ENCODE measurements at regions not wholly inside any gene's neighbourhood (a gene's known extent, or its start where the extent isn't known, plus 50 kb on each side); places are given as distances from the start of the nearest gene placed in this dataset.

DNA sequence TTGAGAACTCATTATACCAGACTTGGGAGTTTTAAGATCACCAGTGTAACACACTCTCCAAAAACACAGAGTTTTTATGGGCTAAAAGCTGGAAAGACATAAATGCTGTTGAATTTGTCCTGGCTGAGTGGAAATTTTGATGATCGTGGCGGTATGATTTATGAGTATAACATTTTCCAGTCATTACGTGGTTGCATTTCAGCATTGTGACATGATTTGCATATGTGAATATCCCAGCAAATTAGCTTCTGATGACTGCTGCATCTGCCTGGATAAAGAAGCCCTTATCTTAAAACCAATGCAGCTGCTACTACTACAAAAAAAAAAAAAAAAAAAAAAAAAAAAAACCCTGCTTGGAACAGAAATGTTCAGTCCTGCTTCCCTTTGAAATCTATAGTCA, 850.9 kb downstream of the TFAP2A start:
- no peak for DNase-seq

DNA sequence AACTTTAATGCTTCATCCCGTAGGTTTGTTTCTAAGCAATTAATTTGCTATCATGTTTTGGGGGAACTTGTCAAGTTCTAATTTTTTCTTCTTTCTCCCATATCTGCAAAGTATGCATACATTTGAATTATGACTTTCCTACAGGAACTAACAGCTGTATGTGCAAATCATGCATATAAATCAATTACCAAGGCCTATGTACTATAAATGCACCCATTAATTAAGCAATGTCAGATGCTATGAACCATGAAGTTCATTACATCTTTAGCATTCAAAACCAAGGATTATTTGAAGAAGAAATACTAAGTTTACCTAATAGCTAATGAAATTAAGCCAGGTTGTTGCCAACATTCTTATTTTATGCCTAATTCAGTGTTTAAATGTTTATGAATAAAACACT, 851.3 kb downstream of the TFAP2A start:
- DNase-seq, result no peak

DNA sequence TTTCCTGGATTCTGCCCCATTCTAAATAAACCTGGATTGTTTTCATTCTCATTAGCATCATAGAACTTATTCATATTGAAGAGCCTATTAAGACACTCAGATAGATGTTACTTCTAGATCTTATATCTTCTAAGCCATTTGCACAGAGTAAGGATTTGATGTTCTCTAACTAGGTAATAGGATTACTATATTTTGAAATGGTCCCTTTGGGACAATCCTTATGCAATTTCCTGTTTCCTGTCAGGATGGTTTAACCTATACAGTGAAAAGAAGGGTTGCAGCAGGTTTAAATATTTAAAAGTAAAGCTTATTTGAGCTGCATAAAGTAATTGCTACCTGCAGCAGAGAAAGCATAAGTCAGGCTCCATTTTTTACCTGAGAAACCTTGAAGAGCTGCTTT, 860.1 kb downstream of the TFAP2A start:
- no peak for DNase-seq

DNA sequence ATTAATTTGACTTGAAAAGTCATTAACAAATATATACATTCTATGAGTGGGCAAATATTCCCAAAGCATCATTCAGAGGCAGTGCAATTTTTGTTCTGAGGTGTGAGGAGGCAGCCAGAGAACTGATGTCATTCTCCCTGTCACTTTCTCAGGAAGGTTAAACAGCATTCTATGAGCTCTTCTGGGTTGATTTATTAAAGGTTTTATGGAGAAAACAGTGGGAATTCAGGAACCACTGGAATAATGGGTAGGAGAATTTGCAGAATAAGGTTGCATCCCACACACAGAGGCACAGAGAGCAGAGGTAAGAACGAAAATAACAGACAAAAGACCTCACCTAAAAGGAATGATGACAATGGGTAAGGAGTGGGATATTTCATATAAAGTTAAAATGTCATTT, 860.6 kb downstream of the TFAP2A start:
- no peak for DNase-seq

DNA sequence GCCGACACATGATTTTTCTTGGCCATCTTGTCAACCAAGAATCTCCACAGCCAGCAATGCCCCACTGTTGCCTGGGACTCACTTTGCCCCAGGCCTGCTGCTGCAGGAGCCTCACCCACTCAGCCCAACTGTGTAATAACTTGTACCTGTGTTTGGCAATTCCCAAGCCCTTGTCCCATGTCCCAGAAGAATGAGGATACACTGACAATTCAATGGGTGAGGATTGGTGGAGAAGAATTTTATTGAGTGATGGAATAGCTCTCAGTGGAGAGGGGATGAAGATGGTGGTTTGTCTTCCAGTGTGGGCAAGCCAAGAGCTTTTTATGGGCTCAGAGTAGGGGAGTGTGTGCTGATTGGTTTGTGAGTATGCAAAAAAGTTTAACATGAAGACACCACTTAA, 861.9 kb downstream of the TFAP2A start:
- no peak for DNase-seq

DNA sequence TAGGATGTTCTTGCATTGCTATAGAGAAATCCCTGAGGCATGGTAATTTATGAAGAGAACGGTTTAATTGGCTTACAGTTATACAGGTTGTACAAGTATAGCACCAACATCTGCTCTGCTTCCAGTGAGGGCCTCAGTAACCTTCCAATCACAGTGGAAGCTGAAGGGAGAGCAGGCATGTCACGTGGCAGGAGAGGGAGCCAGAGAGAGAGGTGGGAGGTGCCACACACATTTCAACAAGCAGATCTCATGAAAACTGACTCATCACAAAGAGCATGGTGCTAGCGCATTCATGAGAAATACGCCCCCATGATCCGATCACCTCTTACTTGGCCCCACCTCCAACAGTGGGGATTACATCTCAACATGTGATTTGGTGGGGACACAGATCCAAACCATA, 871.2 kb downstream of the TFAP2A start:
- DNase-seq, result no peak

DNA sequence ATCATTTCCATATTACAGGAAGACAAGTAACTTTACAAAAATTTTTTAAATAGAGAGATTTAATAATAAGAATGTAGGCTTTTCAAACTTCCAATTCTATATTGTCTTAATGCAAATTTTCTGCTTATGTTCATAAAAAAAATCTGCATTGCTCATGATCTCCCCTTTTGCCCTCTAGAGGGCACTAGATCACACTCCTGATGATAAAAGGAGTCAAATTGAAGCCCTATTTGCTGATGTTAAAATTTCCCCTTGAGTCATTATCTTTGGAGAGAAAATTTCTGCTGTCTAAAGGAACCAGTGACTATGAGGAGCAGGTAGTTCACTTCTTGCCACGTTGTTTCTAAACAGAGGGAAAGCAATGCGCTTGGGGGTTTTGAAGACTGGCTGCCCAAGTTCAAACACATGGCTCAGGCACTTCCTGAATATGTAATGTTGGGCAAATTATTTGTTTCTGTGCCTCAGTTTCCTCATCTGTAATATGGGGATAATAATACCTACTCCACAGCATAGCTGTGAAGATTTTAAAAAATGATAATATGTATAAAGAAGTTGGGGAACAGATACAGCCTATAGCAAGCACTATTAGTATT, 874.2 kb downstream of the TFAP2A start:
- DNase-seq, result peak; percentile 31

DNA sequence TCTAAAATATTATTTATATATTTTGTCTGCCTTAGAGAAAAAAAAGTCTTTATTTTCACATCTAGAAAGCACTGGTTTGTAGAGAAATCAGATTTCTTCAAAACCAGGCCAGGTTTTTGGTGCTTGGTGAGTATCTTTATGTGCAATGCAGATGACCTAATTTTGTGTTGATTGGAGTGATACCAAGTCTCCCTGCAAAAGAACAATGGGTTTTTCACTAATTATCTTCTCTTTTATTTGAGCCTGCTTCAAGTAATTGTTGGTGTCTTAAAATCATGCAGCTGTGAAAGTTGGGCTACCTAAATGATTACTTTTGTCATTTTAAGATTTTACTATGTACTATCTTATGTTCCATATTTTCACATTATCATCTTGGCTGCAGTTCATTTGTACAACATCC, 874.7 kb downstream of the TFAP2A start:
- no peak for DNase-seq

DNA sequence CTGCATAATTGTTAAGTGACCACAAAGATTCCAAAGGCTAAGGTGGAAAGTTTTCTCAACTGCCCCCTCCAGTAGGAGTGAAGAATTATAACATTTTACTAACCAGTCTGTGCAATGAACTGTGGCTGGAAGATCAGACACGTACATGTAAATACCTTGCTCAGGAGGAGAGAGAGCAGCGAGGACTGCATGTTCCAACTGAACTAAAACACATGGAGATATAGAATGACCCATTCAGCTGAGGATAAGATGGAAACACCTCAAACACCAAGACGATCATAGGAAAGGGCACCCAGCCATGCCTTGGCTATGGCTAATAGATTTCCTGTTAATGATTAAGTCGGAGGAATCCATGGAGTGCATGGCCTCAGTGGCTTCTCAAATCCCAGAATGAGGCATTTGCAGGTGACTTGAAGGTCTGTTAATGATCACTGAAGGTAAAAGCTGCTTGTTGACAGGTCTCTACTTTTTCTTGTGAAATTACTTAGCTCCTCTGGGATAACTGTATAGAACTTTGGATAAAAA, 875.6 kb downstream of the TFAP2A start:
- no peak for DNase-seq

DNA sequence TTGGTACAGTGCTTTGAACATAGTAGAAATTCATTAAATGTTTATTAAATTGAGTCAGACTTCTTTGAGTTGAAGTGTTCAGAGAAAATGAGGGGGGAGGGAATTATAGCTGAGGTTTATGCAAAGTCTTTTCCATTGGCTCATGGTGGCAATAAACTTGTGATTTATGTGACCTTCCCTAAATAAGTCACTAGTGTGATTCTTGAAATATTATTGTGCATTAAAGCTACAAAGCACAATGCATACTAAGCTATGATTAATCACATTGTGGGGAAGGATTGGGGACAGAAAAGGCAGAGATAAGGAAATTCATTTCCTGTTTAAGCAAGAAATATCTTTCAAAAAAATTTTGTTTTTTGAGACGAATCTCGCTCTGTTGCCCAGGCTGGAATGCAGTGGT, 877.5 kb downstream of the TFAP2A start:
- no peak for DNase-seq

DNA sequence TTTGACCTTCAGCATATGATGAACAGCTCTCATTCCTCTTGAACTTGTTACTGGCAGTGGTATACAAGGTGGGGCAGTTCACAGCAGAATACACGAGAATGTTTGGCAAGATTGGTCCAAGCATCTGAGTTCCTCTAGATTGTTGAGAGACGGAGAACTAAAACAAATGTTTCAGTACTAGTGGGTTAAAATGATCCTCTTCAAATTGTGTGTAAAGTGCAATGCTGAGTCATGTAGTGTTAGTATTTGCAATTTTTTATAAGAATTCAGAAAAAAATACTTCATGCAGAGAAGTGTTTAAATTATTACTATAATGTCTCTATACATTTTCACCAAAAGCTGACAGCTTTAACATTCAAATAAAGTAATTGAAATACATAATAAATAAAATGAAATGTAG, 879.8 kb downstream of the TFAP2A start:
- DNase-seq, result no peak

DNA sequence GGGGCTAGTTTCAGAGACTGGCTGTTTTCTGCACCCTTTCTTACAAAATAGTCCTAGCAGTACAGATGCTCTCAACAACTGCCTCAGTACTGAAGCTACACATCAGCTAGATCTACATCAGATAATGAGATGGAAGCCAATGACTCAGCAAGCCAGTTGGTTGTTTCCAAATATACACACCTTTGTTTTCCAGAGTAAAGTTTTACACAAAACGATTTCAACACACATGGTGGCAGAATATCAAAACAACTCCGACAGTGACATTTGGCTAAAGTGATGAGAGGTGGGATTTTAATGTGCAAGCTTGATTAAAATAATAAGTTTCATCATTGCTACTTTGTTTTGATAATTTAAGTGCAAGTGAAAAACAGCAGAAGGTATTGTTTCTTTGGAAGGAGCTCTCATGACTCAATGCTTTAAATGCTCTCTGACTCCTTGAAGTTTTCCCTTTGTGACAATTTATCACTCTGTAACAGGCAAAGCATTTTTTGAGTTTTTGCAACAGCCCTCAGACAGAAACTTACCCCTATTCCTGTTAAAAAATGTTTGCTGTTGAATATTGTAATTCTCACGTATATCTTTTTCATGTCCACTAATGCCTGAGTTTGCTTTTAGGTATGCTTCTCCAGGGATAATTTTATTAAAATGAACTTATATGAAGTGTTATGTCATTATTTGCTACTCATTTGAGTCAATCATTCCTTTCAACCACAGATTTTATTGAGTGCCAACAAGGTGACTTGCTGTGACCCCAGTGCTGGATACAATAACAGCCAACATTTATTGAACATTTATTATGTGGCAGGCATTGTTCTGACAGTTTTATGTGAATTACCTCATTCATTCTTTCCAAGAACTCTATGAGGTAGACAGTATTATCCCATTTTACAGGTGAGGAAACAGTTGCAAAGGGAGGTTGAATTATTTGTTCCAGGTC, 882.0 kb downstream of the TFAP2A start:
- DNase-seq, result no peak

DNA sequence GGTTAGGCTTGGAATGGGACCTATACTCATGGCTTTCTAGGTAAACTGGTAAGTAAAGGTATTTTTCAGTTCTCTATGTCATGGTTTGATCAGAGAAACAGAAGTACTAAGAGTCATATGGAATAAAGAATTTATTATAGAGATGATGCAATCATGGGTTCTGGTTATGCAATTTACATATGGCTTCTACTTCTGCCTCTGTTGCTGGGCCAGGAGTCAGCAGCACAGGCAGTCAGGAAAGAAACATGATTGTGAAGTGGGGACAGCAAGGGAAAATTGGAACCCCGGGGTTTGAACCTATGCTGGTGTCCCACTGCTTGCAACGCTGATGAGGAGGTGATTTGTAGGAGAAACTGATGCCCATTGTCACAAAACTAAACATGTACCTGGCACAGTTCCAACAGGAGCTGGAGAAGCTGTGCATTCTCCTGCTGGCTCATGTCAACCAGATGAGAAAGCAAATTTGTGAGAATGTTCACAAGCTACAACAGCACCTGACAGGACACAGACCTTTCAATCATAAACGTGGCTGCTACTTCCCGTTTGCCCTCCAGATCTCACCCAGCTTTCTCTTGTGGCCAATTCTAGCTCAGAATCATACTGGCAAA, 887.1 kb downstream of the TFAP2A start:
- no peak for DNase-seq

DNA sequence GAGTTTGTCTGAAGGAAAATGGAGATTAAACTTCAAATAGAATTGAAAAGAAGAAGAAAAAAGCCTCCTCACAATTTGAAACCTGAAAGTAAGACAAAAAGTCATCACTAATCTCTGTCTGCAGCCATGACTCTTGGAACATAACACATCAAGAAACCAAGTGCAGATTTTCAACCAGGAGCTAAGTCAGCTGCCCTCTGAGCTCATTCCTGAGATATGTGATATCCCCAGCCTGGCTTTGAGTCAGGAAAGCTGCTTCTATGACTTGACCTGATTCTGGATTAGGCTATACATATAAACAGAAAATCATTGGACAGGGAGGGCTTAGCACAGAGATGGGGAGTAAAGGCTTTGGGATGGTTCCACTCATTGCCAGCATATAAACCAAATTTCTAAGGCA, 891.4 kb downstream of the TFAP2A start:
- DNase-seq, result no peak

DNA sequence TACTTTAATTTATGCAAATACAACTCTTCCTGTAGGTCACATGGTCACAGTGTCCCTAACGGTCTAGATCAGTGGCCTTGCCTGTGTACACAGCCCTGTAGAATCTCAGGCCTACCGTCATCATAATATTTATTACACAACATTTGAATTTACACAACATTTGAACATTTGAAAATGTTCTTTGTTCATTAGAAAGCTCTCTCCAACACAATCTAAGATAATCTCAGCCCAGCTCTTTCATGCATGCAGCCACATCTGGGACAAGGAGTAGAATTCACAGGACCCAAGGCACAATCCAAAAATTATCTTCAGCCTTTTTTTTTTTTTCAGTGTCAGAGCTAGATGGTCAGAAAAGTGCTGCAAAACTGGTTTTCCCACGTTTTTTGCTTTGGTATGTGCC, 892.8 kb downstream of the TFAP2A start:
- DNase-seq, result no peak

DNA sequence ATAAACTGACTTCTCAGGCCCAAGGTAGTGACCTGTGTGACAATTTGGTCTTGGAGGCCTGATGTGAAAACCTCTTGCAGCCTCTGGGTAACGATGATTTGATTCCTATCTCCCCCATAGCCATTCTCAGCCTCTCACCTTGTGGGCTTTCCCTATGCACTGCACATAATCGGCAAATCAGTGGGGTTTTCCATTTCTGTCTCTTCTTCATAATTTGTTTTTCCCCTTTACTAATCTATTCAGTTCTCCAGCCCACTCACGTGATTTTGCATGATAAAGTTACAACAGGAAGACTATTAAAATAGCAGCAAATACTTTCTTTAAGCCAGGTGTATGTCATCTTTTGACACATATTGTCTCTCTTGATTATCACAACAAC, 893.7 kb downstream of the TFAP2A start:
- DNase-seq, result peak; percentile 42

DNA sequence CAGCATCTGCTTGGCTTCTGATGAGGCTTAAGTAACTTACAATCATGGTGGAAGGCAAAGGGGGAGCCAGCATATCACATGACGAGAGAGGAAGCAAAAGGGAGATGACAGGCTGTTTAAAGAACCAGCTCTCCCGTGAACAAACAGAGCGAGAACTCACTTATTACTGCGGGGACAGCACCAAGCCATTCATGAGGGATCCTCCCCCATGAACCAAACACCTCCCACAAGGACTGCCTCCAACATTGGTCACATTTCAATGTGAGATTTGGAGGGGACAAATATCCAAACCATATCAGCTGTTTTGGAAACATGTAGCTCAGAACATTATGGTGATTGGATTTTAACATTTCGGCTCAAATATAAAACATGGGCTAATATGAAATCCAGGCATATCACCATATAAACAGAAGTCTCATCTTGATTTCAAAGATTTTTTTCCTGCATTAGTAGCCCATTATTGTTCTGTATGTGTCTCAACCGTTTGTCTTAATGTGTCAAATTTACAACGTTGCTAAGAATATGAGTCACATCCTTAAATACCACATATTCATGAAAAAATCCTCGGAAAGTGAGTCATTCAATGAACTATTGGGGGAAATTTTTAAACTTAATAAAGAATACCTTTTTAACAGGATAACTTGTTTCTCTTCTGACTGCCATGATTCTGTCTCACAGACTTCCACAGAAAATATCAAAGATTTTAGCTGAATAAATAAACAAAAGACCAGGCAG, 894.3 kb downstream of the TFAP2A start:
- DNase-seq, result peak; percentile 44

DNA sequence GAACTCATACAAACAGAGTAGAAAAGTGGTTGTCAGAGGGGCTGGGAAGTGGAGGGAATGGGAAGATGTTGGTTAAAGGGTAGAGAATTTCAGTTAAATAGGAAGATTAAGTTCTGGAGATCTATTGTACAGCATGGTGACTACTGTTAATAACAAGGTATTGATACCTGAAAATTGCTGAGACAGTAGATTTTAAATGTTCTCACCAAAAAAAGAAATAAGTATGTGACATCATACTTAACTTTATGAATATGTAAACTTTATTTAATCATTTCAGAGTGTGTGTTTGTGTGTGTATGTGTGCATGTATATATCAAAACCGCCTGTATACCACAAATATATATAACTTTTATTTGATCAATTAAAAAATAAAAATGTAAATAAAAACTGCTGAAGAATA, 896.4 kb downstream of the TFAP2A start:
- no peak for DNase-seq

DNA sequence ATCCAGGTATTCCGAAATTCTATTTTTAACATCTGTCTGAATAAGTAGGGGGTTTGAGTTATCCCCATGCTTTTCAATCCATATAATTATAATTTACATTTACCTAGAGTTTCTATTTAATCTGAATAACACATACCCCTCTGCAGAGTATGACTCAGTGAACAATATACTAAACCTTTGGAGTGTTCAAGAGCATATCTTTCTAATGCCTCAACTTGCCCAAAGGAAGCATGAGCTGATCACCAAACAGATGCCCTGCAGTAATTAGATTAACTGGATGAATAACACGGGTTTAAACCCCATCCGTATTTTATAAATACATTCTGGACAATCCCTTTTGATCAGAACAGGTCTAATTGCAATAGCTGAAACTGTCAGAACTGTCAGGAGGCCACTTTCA, 897.1 kb downstream of the TFAP2A start:
- DNase-seq, result no peak

DNA sequence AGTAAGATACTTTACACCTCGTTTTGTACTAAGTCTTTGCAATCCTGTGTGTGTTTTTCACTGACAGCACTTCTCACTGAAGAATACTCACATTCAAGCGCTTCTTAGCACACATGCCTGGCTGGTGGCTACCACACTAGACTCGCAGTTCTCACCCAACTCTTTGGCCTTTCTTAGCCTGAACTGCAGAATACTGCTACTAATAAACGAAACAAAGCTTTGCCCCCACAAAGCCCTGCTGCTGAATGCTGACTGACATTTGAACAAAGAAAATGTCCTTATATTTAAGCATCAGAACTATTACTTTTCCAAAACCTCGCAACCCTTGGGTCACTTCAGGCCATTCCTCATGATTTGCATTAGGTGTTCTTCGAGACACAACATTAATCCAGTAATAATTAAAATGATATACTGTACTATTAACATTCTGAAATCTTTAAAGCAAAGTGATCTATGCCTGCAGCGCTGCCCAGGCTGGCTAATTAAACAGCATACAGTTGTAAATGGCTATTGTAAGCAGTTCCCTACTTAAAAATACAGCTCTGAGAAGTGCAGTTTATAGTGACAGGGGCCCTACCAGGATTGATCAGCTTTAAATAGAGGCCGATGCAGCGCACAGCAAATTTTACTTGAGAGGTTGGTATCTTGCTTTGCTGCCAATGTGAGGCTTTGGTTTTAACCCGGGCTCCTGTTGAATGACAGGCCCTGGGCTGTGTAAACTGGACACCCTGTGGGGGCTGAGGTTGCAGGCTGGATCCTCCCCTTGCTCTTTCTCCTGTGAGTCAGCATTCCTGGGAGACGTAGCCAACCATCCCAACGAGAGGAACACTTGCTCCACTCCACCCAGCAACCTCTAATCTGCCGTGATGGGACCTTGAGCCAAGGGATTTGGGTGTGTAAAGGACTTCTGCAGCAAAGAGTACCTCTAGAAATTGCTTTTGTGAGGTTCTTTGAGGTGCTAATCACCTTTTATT, 899.0 kb downstream of the TFAP2A start:
- no peak for DNase-seq

DNA sequence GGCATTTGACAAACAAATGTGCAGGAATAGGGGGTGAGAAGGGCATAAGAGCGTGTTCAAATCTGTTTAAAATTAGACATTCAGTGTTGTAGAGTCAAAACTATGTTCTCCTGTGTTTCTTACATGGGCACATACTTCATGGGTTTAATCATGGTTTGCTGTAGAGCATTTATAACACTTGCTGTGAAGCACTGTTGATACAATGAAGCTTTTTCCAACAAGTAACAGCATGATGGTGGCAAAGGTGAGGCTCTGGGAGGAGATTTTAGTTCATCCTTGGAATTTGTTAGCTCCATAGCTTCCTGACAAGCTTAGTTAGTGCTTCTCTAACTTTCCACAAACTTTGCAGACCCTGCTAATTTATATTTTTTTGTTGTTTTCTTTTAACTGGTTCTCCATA, 900.7 kb downstream of the TFAP2A start:
- DNase-seq, result no peak

DNA sequence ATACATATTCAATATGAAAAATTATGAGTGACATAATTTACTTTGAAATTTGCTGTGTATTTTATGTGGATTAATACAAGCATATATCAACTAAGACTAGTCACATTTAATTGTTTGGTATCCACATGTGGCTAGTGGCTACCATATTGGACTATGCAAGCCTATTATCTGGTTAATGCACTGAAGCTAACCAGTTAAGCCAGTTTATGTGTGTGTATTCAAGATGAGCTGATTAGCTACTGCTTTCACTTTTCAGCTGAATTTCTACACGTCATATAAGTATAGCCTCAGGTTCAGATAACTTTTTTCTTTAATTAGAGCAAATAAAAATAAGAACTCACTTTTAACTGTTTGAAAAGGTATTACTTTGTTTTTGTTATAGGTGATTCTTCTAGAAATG, 903.7 kb downstream of the TFAP2A start:
- no peak for DNase-seq
